HL-60 (cell line): ENCODE measurements at regions not wholly inside any gene's neighbourhood (a gene's known extent, or its start where the extent isn't known, plus 50 kb on each side); places are given as distances from the start of the nearest gene placed in this dataset.

Source experiments
- DNase-seq, 2 experiments: peaks; one replicate each; pipeline ENCODE4 v3.0.0-alpha.2; 2010 to 2020; ENCODE audit warnings: low read depth in 1 of 2, low spot score in 1 of 2
- H3K27ac ChIP-seq: fragments of 250-450 bp; sonication (Bioruptor Pico); replicated peaks from 2 replicates; pipeline ENCODE4 v1.5.1; 2020; ENCODE audit warnings: mild to moderate bottlenecking, moderate library complexity
- H3K27me3 ChIP-seq: fragments of 250-450 bp; sonication (Bioruptor Pico); 2 replicates; pipeline ENCODE4 v1.5.1; 2021; ENCODE audit warnings: mild to moderate bottlenecking, moderate library complexity; ENCODE audit not compliant: insufficient read depth, poor library complexity, severe bottlenecking
- H3K4me3 ChIP-seq: replicated peaks from 2 replicates; pipeline ENCODE4 v1.5.1; 2011; ENCODE audit warnings: mild to moderate bottlenecking, control low read depth, low read length; ENCODE audit not compliant: insufficient read depth
- GABPA ChIP-seq: IDR thresholded peaks from 2 replicates; pipeline ENCODE4 v1.6.1; 2012; ENCODE audit warnings: low read depth
- POLR2AphosphoS5 ChIP-seq: IDR thresholded peaks from 2 replicates; pipeline ENCODE4 v1.6.1; 2012; ENCODE audit warnings: low read depth
- SPI1 ChIP-seq: IDR thresholded peaks from 2 replicates; pipeline ENCODE4 v1.6.1; 2012; ENCODE audit warnings: low read depth, mild to moderate bottlenecking, borderline replicate concordance
- TF ChIP-seq, protein P1 (sequence below): IDR thresholded peaks from one replicate; pipeline ENCODE4 v1.5.1; 2011; ENCODE audit warnings: low read length, control low read depth, inconsistent platforms; ENCODE audit not compliant: insufficient read depth
- TF ChIP-seq, protein P2 (sequence below): IDR thresholded peaks from 2 replicates; pipeline ENCODE4 v1.6.1; 2012; ENCODE audit warnings: low read depth; ENCODE audit not compliant: insufficient replicate concordance

GRCh38 chr17:72219137-72219823 lies 98.5 kb downstream of the SOX9 start:
- no peak for TF ChIP-seq POLR2AphosphoS5
- no peak for TF ChIP-seq SPI1
- TF ChIP-seq, protein P1, sequence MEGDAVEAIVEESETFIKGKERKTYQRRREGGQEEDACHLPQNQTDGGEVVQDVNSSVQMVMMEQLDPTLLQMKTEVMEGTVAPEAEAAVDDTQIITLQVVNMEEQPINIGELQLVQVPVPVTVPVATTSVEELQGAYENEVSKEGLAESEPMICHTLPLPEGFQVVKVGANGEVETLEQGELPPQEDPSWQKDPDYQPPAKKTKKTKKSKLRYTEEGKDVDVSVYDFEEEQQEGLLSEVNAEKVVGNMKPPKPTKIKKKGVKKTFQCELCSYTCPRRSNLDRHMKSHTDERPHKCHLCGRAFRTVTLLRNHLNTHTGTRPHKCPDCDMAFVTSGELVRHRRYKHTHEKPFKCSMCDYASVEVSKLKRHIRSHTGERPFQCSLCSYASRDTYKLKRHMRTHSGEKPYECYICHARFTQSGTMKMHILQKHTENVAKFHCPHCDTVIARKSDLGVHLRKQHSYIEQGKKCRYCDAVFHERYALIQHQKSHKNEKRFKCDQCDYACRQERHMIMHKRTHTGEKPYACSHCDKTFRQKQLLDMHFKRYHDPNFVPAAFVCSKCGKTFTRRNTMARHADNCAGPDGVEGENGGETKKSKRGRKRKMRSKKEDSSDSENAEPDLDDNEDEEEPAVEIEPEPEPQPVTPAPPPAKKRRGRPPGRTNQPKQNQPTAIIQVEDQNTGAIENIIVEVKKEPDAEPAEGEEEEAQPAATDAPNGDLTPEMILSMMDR, result no peak
- Histone ChIP-seq H3K4me3 (no peak overlapping the region), H3K27me3 (peaks cover 13% of the 10 kb centered on the region), H3K27ac (no peak overlapping the region)
- DNase-seq, result no peak

GRCh38 chr17:72219824-72220493 lies 99.1 kb downstream of the SOX9 start:
- DNase-seq, result no peak
- Histone ChIP-seq H3K27ac (no peak overlapping the region), H3K4me3 (no peak overlapping the region), H3K27me3 (peaks cover 13% of the 10 kb centered on the region)
- TF ChIP-seq, protein P2, sequence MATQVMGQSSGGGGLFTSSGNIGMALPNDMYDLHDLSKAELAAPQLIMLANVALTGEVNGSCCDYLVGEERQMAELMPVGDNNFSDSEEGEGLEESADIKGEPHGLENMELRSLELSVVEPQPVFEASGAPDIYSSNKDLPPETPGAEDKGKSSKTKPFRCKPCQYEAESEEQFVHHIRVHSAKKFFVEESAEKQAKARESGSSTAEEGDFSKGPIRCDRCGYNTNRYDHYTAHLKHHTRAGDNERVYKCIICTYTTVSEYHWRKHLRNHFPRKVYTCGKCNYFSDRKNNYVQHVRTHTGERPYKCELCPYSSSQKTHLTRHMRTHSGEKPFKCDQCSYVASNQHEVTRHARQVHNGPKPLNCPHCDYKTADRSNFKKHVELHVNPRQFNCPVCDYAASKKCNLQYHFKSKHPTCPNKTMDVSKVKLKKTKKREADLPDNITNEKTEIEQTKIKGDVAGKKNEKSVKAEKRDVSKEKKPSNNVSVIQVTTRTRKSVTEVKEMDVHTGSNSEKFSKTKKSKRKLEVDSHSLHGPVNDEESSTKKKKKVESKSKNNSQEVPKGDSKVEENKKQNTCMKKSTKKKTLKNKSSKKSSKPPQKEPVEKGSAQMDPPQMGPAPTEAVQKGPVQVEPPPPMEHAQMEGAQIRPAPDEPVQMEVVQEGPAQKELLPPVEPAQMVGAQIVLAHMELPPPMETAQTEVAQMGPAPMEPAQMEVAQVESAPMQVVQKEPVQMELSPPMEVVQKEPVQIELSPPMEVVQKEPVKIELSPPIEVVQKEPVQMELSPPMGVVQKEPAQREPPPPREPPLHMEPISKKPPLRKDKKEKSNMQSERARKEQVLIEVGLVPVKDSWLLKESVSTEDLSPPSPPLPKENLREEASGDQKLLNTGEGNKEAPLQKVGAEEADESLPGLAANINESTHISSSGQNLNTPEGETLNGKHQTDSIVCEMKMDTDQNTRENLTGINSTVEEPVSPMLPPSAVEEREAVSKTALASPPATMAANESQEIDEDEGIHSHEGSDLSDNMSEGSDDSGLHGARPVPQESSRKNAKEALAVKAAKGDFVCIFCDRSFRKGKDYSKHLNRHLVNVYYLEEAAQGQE, result no peak
- TF ChIP-seq POLR2AphosphoS5 (no peak), GABPA (no peak), SPI1 (no peak)
- TF ChIP-seq, protein P1, result no peak

- Histone ChIP-seq H3K4me3 (no peak overlapping the region), H3K27me3 (peaks cover 13% of the 10 kb centered on the region), H3K27ac (no peak overlapping the region)
- TF ChIP-seq, protein P1, result no peak
- TF ChIP-seq, protein P2, result no peak
- TF ChIP-seq SPI1, result no peak
- TF ChIP-seq POLR2AphosphoS5, result no peak
- no peak for TF ChIP-seq GABPA
- DNase-seq, result no peak
Observed at GRCh38 chr17:72222661-72223380, 102.0 kb downstream of the SOX9 start.
